ENCODE measurements at regions not wholly inside any gene's neighbourhood (a gene's known extent, or its start where the extent isn't known, plus 50 kb on each side); places are given as distances from the start of the nearest gene placed in this dataset.

DNA sequence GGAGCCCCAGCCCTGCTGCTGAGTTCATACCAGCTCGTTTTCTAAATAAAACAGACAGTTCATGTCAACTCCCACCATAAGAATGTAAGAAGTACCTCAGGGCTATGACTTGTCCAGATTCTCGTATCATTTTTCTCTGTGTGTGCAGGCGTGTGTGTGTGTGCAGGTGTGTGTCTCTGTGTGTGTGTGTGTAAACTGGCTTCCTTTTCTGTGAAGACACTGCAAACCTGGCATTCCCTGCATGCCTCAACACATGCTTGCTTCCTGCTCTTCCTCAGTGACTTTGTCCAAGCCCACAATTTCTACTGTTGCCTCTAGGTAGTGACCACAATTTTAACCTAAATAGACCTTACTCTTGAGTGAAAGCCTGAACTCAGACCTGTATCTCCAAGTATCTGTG lies 879.0 kb downstream of the SLC4A3 start:
- H3K27me3 ChIP-seq, result no peaks in the 10 kb centered on the region
- H3K27ac ChIP-seq, result no peak overlapping the region
- H3K4me1 ChIP-seq (ENCODE audit: low read depth), result no peaks in the 10 kb centered on the region
- TF ChIP-seq, protein P1, sequence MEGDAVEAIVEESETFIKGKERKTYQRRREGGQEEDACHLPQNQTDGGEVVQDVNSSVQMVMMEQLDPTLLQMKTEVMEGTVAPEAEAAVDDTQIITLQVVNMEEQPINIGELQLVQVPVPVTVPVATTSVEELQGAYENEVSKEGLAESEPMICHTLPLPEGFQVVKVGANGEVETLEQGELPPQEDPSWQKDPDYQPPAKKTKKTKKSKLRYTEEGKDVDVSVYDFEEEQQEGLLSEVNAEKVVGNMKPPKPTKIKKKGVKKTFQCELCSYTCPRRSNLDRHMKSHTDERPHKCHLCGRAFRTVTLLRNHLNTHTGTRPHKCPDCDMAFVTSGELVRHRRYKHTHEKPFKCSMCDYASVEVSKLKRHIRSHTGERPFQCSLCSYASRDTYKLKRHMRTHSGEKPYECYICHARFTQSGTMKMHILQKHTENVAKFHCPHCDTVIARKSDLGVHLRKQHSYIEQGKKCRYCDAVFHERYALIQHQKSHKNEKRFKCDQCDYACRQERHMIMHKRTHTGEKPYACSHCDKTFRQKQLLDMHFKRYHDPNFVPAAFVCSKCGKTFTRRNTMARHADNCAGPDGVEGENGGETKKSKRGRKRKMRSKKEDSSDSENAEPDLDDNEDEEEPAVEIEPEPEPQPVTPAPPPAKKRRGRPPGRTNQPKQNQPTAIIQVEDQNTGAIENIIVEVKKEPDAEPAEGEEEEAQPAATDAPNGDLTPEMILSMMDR (IDR thresholded peaks at IDR 0.05; ENCODE audit: low read depth, low read length), result no peak
- H3K9me3 ChIP-seq (ENCODE audit: low read depth), result no peaks in the 10 kb centered on the region
- no peaks in the 10 kb centered on the region for H3K36me3 ChIP-seq
- DNase-seq (ENCODE audit: low read depth in 1 of 2, low spot score in 1 of 2), result no peak
- H3K4me3 ChIP-seq, result no peak overlapping the region

DNA sequence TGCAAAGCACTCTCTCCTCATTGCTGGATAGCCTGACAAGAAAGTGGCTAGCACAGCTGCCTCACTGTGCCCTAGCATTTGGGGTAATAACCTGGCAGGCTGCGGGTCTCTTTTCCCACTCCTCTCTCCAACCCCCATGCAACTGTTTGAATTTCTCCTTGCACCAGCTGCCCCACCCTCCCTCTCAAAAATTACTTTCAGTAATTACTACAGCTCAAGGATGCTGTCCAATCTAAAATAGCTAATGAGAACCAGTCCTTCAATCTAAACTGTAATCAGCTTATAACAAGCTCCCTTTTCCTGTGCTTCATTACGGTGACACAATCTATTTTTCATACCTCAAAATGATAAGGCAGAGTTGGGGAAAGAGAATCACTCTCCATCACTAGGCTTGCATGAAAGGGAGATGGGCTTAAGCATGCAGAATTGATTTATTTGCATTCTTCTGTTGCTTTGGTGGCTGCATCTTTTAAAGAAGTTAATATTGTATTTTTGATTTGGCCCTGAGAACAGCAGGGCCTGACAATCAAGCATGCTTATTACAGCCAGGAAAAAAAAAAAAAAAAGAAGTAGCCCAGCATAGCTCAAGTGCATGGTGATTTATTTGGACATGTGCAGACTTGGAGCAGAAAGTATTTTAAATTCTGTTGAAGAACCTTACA lies 881.8 kb downstream of the SLC4A3 start:
- no peak for DNase-seq (ENCODE audit: low read depth in 1 of 2, low spot score in 1 of 2)
- TF ChIP-seq, protein P1 (IDR thresholded peaks at IDR 0.05; ENCODE audit: low read depth, low read length), result no peak

DNA sequence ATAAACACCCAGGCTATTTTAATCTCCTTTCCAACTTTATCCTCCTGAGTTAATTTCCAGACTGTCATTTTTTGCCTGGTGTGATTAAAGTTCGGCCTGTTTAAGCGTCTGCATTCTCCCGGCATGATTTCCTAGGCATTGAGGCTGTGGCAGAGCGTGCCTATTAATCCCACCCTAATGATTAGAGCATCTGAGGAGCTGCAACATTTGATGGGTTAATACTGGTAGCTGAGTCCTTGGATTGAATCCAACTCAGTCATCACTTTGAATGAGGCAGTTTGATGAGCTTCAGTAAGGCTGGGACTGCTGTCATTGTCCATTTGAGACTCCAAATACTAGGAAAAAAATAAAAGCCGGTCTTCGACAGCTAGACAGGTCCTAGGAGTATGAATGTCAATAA lies 882.5 kb downstream of the SLC4A3 start:
- Histone ChIP-seq H3K27me3 (no peaks in the 10 kb centered on the region), H3K4me3 (no peak overlapping the region), H3K27ac (no peak overlapping the region), H3K36me3 (no peaks in the 10 kb centered on the region), H3K9me3 (ENCODE audit: low read depth) (no peaks in the 10 kb centered on the region), H3K4me1 (ENCODE audit: low read depth) (no peaks in the 10 kb centered on the region)
- TF ChIP-seq, protein P1 (IDR thresholded peaks at IDR 0.05; ENCODE audit: low read depth, low read length), result no peak
- no peak for DNase-seq (ENCODE audit: low read depth in 1 of 2, low spot score in 1 of 2)

More for the DNA sequence above, 881.8 kb downstream of the SLC4A3 start:
- Histone ChIP-seq H3K27me3 (no peaks in the 10 kb centered on the region), H3K4me3 (no peak overlapping the region), H3K9me3 (ENCODE audit: low read depth) (no peaks in the 10 kb centered on the region), H3K36me3 (no peaks in the 10 kb centered on the region), H3K4me1 (ENCODE audit: low read depth) (no peaks in the 10 kb centered on the region), H3K27ac (no peak overlapping the region)

DNA sequence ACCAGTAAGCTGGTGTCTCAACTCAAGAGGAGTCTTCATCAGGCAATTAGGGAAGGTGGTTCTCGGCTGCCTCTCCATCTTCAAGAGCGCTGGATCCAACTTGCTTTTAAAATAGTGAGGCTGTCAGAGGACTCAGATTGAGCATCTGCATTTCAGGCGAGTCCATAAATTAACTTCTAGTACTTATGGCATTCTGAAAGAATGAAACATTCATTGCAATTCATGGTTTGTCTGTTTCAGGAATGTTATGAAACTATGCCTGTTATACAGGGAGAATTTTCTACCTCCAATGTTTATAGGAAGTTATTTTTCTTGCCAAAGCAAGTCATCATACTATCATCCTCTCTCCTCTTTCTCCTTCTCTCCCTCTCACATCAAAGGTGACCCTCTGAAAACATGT lies 883.2 kb downstream of the SLC4A3 start:
- no peak for DNase-seq (ENCODE audit: low read depth in 1 of 2, low spot score in 1 of 2)

DNA sequence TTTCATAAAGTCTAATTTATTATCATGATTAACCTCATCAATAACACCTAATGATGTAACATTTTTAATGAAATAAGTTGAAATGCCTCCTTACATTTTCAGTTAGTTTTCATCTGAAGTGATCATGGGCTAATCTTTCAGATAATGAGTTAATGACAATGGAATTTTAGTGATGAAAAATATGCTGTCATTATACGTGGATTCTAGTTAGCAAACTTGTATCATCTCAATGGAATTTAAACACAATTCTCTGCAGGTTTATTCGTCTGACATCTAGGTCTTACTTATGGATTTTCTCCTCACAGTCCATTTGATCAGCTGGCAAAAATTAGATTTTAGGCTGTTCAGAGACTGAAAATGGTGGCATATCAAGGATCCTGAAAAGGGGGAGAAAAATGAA lies 885.0 kb downstream of the SLC4A3 start:
- Histone ChIP-seq H3K9me3 (ENCODE audit: low read depth) (no peaks in the 10 kb centered on the region), H3K27ac (no peak overlapping the region), H3K4me1 (ENCODE audit: low read depth) (no peaks in the 10 kb centered on the region), H3K27me3 (no peaks in the 10 kb centered on the region), H3K4me3 (no peak overlapping the region), H3K36me3 (no peaks in the 10 kb centered on the region)
- peak in 1 of 2 donors; percentile 37 for DNase-seq (ENCODE audit: low read depth in 1 of 2, low spot score in 1 of 2)
- TF ChIP-seq, protein P1 (IDR thresholded peaks at IDR 0.05; ENCODE audit: low read depth, low read length), result no peak

More for the DNA sequence above, 883.2 kb downstream of the SLC4A3 start:
- H3K4me1 ChIP-seq (ENCODE audit: low read depth), result no peaks in the 10 kb centered on the region
- no peak overlapping the region for H3K27ac ChIP-seq
- TF ChIP-seq, protein P1 (IDR thresholded peaks at IDR 0.05; ENCODE audit: low read depth, low read length), result no peak
- no peaks in the 10 kb centered on the region for H3K27me3 ChIP-seq
- no peaks in the 10 kb centered on the region for H3K9me3 ChIP-seq (ENCODE audit: low read depth)
- no peak overlapping the region for H3K4me3 ChIP-seq
- H3K36me3 ChIP-seq, result no peaks in the 10 kb centered on the region

Data from cardiac muscle cell (in vitro differentiated cells and primary cell).